ENCODE measurements at regions not wholly inside any gene's neighbourhood (a gene's known extent, or its start where the extent isn't known, plus 50 kb on each side); places are given as distances from the start of the nearest gene placed in this dataset.

DNA sequence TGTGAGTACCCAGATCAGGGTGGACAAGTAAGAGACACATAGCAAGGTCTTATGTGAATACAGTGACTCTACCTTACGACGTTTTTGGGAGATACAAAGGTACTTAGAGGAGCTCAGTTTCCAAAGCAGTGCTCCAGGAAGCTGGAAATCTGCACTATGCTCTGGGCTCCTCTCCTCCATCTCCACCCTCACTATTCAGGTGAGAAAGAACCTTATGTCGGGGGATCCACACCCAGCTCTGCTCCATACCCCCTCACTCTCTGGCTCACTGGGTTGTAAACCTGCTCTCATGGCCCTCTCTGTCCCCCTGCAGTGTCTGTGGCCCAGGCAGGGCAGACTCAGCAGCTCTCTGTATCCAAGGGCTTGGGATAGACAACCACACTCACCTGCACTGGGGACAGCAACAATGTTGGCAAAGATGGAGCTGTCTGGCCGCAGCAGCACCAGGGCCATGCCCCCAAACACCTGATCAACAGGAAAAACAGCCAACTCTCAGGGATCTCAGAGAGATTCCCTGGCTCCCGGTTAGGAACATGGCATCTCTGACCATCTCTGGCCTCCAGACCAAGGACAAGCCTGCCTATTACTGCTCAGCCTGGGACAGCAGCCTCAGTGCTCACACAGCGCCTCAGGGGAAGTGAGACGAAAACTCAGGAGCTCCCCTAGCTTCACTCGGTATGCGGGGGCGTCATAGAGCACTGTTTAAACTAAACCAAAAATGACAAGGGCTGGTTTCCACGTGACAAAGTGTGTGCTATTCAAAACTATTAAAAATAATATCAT lies 60.9 kb upstream of the TOP3B start:
- DNase-seq (ENCODE audit: extremely low read depth in 1 of 2, low read depth in 1 of 2), result no peak

DNA sequence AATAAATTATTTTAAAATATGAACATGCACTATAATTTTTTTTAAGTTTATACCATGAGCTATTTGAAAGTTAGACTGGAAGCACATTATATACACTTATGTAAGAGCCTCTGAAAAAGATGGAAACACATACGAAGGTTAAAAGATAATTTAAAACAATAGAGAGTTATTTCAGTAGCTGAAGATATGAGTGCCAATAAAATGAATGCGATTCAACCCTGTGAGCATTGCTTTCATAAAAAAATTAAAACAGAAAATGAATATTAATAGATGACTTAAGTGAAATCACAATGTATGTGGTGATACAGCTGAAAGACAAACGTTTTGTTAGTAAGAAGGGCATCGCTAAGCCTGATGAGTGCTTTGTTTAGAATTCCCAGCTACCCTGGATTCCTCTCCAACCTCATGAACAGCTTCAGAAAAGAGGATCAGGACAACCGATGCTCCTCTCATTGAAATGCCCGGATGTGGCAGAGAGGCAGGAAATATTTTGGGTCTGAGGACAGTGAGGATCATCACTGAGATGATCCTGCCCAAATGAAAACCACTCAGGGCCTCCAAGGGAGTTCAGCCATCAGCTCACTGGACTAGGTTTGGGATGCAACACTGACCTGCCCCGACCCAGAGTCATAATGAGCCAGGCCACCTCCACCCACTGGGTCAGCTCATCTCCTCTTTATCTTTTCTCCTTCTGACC lies 60.2 kb upstream of the TOP3B start:
- no peak for DNase-seq (ENCODE audit: extremely low read depth in 1 of 2, low read depth in 1 of 2)

DNA sequence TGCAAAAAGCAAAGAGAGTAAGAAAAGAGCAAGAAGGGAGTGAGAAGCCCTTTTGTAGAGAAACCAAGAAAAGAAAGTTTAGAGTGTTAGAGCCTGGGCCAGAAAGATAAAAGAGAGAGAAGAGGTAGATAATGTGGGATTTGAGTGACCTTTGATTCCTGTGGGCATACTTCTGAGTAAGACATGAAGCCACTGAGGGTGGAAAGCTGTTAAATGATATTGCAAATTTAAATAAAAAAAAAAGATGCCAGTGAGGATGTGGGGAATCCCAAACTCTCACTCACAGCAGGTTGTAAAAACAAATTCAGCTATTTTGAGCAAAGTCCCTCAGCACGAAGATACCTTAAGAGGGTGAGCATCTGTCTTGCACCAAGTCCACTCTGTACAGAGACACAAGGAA lies 59.4 kb upstream of the TOP3B start:
- no peak for DNase-seq (ENCODE audit: extremely low read depth in 1 of 2, low read depth in 1 of 2)

DNA sequence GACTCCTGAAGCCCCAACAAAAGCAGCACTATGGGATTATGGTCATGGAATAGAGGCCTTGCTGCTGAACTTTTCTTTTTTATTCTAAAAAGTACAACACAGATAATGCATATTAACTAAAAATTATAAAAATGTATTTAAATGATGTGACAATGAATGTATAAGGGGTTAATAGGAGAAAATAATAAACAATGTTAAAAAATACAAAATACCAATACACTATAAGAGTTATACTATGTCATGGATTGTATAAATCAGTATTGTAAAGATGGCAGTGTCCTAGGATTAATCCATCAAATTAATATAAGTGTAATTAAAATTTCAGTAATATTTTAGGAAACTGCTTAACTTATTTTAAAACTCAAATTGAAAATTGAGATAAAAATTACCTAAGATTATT lies 58.3 kb upstream of the TOP3B start:
- no peak for DNase-seq (ENCODE audit: extremely low read depth in 1 of 2, low read depth in 1 of 2)

DNA sequence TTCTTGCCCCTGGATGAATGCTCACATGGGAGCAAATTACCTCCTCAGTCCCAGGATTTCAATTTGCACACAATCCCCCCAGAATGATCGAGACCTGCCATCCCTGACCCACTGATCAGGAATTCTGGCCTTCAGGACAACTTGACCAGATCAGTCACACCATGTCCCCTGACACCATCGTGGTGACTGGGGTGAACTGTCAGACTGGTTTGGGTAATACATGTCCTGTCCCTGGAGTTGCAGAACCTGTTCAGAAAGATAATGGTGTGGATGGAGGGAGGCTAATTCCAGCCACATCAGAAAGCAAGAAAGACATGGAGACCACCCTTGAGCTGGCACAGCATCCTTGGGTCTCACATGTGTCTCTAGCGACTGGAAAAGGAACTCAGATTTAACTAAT lies 57.9 kb upstream of the TOP3B start:
- DNase-seq (ENCODE audit: extremely low read depth in 1 of 2, low read depth in 1 of 2), result no peak

DNA sequence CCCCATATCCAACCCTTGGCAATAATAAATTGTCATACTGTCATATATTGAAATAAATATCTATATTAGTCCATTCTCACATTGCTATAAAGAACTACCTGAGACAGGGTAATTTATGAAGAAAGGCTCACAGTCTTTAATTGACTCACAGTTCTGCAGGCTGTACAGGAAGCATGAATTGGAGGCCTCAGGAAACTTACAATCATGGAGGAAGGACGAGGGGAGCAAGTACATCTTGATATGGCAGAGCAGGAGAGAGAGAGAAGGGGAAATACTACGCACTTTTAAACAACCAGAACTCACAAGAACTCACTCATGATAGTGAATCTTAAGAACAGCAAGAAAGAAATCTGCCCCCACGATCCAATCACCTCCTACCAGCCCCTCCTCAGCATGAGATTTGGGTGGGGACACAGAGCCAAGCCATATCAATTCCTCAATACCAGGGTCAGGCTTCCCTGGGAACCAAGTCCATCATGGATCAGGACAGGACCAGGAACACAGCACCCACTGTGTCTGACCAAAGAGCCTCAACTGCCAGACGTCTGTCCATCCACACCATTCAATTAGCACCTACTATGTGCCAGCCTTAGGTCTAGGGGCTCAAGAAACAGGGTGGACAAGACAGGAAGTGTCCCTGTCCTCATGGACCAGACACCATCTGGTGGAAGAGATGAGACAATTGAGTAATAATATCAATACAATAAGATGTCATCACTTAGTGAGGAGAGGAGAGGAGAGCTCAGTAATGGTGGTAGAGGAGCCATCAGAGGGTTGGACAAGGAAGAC lies 56.9 kb upstream of the TOP3B start:
- no peak for DNase-seq (ENCODE audit: extremely low read depth in 1 of 2, low read depth in 1 of 2)

DNA sequence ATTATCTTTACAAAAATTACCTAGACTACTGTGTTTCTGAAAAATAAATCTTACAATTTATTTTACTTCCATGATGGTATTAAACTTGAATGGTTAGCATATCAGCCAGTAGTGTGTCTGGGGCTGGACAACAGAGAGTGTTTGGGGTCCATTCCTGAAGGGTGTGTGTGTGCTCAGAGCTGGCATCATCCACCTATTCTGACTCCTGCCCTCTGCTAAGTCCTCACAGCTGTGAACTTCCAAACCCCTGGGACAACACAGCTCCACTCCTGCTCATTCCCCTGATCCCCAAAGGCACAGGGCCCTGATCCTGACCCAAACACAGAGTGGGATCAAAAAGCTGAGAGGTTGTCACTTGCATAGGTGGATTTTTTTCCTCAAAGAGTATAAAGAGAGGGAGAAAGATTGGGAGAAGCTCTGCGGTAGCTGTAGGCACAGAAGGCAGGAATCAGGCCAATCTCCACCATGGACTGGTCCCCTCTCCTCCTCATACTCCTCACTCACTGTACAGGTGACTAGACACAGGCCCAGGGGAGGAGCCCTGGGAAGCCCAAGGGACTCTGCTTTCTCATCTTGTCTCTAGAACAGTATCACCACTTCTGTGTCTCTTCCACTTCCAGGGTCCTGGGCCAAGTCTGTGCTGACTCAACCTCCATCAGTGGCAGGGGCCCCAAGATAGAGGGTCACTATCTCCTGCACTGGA lies 55.7 kb upstream of the TOP3B start:
- no peak for DNase-seq (ENCODE audit: extremely low read depth in 1 of 2, low read depth in 1 of 2)

DNA sequence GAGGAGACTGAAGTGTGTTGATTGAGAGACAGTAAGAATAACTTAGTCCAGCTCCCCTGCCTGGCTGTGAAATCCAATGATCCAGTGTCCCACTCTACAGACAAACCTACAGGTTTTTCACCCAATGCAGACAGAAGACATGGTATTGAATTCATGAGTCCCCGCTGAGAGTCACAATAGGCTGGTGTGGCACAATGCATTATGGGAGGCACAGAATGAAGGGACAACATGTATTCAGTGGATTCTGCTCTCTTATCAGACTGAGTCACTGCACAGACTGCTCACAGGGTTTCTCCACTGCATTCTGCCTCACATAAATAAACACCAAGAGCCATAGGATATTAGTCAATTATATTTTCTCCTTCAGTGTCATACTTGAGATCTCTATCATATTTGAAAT lies 55.2 kb upstream of the TOP3B start:
- DNase-seq (ENCODE audit: extremely low read depth in 1 of 2, low read depth in 1 of 2), result no peak

DNA sequence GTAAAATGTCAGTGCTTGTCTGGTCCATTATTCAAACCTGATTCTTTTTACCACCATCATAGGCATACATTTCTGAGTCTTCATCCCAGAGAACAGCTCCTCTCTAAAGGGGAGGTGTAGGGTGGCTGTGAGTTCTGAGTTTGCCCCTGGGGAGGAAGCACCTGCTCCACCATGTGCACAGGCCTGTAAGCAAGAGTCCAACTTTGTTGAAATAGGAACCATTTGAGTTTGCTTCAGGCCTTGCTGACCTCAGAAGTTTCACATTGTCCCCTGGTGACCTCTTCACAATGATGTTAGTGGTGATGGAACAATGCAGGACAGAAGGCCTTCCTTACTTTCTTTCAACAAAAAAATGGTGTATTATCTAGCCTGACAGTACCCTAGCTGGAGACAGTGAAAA lies 54.6 kb upstream of the TOP3B start:
- no peak for DNase-seq (ENCODE audit: extremely low read depth in 1 of 2, low read depth in 1 of 2)

DNA sequence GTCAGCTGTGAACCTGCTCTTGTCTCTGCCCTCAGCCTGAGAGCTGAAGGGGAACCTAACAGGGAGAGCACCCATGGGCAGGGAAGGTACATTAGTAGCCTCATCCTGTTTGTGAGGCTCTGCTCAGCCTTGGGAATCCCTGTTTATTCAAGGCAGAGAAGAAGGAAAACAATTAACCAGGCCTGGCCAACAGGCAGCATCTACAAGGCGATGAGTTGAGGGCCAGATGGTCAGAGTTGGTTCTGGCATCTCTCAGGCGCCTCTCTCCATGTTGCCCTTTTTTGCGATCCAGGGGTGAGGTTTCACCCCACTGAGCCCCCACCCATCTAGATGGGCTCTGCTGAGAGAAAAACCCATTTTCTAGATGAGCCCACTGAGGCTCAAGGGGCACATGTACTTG lies 54.0 kb upstream of the TOP3B start:
- no peak for DNase-seq (ENCODE audit: extremely low read depth in 1 of 2, low read depth in 1 of 2)

DNA sequence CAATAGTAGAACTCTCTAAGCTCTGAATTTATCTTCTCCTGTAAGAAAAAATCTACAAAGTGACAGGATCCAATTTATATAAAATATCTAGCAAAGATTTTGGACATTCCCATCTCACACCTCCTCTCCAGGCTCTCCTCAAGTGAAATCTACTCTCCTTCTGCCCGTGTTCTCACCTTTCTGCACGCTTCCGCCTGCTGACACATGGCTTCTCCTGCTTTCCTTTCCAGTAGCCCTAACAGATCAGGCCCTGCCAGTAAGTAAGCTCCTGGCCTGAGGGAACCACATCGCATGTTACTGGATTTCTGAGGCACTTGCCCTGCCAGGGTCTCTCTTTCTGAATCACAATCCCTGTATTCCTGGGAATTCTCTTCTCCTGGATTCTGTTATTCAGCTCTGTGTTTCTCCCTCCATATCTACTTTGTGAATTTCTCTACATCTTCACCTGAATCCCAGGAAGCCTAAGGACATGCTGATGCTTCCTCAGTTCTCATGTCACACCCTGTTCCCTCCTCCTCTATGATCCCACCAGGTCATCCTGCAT lies 53.3 kb upstream of the TOP3B start:
- no peak for DNase-seq (ENCODE audit: extremely low read depth in 1 of 2, low read depth in 1 of 2)

DNA sequence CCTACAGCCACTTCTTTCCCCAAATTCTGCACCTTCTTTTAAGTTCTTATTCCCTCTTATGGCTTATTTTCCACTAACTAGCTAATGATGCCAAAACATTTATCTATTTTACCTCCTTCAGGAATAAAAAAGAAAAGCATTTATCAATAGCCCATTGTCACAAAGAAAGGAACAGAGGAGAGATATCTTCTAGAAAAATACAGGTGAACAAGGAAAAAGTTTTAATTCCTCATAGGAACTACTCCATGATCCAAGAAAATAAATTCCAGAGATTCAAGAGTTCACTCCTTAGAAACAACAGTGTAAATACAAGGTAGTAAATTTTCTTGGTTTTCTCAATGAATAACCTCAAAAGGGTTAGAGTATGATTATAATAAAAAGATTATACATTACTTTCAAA lies 52.6 kb upstream of the TOP3B start:
- no peak for DNase-seq (ENCODE audit: extremely low read depth in 1 of 2, low read depth in 1 of 2)

DNA sequence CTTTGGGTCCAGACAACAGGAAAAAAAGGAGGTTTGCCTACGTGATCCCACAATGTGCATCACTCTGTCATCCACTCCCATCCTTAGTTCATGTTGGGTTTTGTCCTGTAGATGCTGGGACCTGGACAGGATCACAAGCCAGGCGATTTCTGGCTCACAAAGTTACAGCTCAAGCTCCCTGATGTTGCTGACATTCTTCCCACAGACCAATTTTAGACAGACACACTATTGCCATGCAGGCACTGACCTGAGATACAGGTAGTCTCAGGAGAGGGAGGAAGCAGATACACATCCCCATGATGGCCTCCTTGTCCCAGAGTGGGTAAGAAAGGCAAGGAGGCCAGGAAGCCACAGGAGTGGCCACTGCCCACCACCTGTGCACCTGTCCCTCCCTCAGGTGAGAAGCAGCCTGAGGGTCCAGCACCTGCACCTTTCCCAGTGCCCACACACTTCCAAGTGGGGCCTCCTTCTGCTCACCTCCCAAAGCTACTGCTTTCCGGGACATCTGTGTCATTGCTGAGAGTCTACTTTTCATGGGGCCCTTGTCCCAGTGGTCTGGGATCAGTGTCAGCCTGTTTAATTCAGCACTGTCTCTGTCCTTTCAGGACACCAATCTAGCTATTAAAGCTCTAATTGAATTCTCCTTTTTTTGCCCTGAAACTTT lies 52.0 kb upstream of the TOP3B start:
- no peak for DNase-seq (ENCODE audit: extremely low read depth in 1 of 2, low read depth in 1 of 2)

DNA sequence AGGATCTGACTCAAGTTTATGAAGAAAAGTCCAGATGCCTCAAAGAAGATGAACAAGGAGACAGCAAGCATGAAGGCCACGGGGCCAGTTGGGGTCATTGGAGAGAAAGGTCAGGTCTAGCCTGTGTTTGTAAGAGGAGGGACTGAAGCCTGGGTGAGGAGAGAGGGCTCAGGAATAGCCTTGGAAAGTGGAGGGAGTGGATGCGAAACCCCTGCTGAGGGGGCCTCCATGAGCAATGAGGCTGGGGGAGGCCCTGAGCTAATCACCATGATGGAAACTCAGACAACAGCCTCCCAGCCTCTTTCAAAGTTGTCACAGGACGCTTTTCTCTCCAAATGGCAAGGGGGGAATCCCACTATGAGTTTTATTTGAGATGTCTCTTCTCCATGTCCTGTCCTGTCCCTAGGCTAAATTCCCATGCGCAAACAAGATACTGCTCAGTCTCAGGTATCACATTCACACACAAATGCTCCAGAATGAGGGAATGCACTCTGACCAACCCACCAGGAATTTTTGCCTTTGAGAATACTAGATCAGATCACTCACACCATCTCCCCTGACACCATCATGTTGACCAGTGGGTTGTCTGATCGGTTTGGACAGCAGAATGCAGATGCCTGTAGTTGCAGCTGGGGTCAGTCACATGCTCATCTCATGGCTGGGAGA lies 51.3 kb upstream of the TOP3B start:
- no peak for DNase-seq (ENCODE audit: extremely low read depth in 1 of 2, low read depth in 1 of 2)

DNA sequence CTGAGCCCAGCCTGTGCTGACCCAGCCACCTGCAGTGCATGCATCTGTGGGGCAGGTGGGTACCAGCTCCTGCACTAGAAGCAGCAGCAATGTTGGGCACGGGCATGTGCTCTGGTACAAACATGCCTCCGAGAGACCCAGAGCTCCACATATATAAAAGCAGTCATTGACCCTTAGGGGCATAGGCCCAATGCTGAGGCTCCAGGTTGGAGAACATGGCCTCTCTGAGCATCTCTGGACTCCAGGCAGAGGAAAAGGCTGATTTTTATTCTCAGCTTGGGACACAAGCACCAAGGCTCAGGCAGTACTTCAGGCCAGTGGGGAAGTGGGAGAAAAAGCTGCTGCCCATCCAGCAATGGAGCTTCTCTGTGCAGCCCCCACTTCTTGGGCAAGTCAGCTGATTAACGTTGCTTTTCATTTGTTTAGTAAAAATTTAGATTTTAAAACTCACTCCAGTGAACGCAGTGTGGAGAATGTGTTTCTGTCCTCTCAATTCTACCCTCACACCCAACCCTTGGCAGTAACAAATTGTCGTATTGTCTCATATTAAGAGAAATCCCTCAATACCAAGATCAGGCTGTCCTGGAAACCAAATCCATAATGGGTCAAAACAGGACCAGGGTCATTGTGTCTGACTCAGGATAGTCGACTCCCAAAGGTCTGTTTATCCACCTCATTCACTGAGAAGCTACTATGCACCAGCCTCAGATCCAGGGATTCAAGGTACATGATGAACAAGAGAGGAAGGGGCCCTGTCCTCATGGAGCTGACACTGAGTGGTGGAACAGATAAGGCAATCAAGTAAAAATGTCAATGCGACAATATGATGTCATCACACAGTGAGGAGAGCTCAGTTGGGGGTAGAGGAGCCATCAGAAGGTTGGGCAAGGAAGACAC lies 50.6 kb upstream of the TOP3B start:
- no peak for DNase-seq (ENCODE audit: extremely low read depth in 1 of 2, low read depth in 1 of 2)

DNA sequence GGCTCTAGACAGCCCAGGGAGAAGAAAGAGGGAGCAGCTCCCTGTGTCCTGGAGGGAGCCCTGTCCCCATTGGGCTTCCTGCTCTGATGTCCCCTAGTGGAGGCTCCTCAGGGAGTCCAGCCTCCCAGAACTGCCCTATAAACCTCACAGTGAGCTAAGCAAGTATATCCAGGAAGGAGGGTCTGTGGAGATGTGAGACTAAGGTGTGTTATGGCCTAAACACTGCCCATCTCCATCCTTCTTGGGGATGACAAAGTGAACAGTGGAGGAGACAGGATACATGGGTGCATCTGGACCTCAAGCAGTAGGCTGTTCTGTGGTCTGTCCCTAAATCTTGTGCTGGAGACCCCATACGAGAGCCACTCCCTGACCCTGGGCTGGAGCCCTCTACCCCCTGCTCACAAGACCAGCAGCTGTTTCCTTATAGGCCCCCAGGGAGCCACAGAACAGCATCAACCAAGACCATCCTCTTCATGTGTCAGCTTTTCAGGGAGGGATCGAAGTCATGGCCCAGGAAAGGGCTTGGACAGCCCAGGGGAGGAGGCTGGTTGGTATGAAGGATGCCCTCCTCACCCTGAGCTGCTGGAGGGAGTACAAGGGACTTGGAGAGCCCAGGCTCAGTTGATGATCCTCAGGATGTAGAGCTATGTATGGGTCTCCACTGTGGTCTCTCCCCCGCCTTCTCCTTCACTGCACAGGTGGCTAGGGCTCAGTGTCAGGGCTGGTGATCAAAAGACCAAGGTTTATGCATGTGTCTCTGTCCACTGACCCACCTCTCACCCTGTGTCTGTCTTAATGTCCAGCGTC lies 49.7 kb upstream of the TOP3B start:
- DNase-seq (ENCODE audit: extremely low read depth in 1 of 2, low read depth in 1 of 2), result no peak
